ENCODE measurements at regions not wholly inside any gene's neighbourhood (a gene's known extent, or its start where the extent isn't known, plus 50 kb on each side); places are given as distances from the start of the nearest gene placed in this dataset.

GRCh38 chr2:16221461-16222010 is 281.2 kb downstream of the MYCN start:
- TF ChIP-seq CTCF (IDR thresholded peaks at IDR 0.05): no peak
- no peak for TF ChIP-seq POLR2A (IDR thresholded peaks at IDR 0.05)

Measured in thyroid gland (tissue), 4 donors.